Suppressor macrophage (primary cell): ENCODE measurements at regions not wholly inside any gene's neighbourhood (a gene's known extent, or its start where the extent isn't known, plus 50 kb on each side); places are given as distances from the start of the nearest gene placed in this dataset.

ENCODE experiments used
- DNase-seq, 4 experiments: peaks; one replicate each; pipeline ENCODE4 v3.0.0-alpha.2; 2020 to 2022

DNA sequence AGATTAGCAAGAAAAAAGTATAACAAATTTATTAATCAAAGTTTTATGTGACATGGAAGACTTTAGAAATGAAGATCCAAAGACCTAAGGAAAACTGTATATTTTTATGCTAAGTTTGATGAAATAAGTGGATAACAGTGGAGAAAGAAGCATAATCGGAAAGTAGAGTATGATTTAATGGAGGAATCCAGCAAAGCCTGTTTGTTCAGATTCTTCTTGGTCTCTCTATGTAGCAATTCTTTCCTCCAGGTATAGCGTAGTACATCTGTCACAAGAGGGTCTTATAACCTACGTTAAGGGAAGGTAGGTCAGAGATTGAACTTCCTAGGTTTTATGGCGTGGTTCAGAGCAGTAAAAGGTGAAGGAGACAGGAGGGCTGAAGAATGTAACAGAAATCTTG is 600.6 kb upstream of the CHORDC1 start:
- no peak for DNase-seq

DNA sequence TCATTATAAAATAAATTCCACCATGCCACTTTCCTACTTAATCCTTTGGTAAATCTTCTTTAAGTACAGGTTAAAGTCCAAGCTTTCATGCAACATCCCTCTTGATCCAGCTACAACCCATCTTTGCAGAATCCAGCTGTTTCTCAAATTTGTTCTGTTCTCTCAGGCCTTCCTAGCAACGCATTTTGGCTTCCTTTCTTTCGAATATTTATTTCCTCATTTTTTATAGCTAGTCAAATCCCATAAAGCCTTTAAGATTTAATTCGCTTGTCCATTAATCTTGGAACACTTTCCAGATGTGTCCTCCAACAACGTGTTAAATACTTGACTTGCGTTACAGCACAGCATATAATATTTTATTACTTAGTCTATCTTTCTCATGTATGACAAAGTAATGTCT is 600.1 kb upstream of the CHORDC1 start:
- no peak for DNase-seq

DNA sequence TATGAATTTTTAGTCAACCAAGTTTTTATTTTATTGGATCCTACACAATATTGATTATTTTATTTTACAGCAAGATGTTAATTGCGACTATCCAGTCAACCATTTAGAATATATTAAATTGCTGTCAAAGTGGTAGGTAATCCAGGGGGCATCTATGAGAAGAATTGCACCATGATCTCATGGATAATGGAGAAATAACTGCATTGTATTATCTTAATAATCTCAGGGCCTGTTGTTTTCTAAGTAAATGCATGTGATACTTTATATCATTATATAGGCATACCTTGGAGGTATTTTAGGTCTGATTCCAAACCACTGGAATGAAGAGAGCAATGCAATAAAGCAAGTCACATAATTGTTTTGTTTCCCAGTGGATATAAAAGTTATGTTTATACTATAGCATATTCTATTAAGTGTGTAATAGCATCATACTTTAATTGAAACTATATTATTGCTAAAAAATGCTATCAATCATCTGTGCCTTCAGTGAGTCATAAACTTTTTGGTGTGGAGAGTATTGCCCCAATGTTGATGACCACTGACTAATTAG is 595.4 kb upstream of the CHORDC1 start:
- no peak for DNase-seq

DNA sequence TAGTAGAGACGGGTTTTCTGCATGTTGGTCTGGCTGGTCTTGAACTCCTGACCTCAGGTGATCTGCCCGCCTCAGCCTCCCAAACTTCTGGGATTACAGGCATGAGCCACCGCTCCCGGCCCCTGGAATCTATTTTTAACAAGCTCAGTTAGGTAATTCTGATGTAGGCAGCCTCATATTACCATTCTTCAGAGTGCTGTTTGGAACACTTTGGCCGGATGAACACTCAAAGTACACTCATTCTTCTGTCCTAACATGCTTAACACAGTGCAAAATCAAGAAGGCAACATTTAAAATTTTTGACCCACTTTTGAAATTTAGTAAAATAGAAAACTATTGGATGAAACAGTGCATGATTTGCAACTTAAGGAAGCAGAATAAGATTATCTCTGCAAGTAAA is 586.7 kb upstream of the CHORDC1 start:
- DNase-seq, result no peak

DNA sequence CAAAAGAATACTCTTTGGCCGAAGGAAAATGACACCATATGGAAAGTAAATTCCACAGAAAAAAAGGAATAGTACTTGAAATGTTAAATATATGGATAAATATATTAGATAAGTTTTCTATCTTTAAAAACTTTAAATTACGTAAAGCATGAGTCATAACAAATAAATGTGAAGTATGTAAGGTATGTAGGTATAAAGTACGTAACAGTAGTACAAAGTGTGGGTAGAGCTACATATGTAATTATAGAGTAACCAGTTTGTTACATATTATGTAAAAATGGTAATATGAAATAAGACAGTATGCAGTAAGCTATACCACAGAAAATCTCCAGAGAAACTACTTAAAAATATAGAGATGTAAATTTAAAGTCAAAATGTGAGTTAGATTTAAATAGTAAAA is 582.3 kb upstream of the CHORDC1 start:
- no peak for DNase-seq

DNA sequence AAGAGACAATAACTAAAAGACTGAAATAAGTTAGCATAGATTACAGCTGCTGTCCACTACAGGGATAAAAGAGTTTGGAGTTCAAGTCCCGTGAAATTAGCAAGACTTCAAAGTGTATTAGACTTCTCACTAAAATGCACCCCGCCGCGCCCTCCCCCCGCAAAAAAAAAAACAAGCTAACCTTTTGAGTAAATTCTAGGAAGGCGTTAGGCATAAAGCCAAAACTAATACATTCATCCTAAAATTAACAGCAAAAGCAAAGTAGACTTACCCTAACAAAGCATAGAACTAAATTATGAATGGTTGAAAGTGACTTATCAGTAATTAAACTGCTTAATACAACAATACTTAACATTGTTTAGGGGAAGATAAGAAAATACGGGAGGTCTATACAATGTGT is 581.0 kb upstream of the CHORDC1 start:
- no peak for DNase-seq

DNA sequence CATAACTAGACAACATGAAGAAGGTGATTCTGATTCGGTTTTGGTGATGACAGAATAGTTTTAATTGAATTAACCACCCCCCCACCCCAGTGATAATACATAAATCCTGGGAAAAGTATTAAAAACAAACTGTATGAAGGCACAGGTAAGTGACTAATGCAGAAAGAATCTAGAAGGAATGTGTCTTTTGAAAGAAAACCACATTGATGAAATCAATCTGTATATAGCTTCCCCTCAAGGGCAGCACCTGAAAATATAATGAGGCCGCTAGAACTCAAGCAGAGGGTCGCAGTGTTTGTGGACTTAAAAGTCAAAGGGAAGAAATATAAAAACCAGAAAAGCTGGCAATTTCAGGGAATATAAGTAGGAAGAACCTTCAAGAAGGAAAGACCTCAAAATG is 580.5 kb upstream of the CHORDC1 start:
- DNase-seq, result no peak

DNA sequence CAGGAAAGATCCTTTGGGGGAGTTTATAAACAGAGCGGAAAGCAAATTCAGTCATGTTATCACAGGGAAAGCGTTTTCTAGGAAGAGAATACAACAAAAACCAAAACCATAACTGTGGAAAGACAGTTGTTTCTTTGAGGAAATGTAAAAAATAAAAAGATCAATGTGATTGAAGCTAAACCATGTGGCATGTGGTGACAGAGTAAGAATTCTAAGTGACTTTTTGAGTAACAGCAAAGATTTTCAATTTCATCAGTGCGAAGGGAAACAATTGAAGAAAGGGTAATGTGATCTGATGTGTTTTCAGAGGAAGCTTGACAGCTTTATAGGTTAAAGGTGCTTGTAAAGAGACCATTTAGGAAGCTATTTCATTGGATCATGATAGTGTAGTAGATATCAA is 575.9 kb upstream of the CHORDC1 start:
- DNase-seq, result no peak

DNA sequence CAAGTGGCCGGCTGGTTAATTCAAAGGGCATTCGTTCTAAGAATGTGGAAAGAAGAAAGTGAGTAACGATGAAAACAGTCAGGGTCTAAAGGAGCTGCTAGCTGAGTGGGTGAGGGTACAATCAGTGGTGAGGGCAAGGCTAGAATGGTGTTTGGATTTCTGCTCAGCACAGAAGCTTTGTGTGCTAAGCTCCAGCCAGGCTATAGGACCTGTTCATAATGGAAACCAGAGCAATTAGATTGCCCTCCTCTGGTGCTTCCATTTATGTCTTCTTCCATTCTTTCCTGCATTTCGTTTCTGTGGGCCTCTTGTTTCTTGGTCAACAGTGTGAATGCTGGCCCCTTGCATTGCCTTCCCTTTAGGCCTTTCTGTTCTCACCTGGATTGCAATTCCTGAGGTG is 572.9 kb upstream of the CHORDC1 start:
- no peak for DNase-seq

DNA sequence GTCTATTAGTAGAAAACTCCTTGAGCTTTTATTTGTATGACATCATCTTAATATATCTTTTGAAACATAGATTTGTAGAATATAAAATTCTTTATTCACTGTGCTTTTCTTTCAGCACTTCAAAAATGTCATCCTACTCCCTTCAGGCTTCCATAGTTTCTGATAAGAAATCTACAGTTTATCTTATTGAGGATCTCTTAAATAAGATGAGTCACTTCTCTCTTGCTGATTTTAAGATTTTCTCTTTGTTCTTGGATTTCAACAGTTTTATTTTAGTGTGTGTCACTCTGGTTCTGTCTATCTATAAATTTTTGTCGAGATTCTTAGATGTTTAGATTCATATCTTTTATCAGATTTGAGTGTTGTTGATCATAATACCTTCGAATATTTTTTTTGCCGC is 566.1 kb upstream of the CHORDC1 start:
- DNase-seq, result no peak

DNA sequence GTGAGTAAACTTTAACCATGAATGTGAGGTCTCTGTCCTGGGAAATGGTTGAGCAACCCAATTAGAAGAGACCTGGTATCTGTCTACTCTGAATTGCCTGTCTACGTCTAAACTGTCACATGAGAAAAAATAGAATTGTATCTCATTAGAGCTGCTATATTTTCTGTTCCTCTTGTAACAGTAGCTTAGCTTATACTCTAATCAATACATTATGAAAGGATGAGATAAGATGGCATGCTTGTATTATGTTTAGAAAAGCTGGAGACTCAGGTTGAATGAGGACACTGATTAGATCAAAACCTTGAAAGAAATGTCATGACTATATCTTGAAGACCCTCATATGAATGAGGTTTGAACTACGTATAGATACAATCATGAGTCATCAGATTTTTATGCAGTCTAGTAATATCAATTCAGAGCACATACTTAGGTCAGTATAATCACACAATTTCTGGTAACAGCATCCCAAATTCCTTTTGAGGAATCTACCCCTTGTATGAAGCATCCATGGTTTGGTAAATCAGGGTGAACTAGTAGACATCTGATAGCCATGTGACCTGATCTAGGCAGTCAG is 561.5 kb upstream of the CHORDC1 start:
- no peak for DNase-seq

DNA sequence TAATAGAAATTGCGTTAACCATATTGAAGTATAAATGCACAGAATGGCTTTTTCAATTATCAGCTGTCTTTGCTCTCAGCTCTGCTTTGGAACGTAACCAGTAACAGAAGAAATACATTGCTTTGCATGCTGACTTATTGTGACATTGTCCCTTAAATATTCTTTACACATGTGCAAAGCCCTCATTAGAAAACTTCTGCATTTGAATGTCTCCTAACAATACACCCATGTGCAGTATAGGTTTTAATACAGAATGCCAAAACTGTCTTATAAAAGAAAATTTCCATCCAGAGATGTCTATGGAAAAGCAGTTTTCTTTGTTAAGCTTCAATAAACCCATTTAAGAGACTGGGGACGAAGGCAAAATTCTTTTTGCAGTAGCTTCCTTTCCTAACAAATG is 560.3 kb upstream of the CHORDC1 start:
- no peak for DNase-seq

DNA sequence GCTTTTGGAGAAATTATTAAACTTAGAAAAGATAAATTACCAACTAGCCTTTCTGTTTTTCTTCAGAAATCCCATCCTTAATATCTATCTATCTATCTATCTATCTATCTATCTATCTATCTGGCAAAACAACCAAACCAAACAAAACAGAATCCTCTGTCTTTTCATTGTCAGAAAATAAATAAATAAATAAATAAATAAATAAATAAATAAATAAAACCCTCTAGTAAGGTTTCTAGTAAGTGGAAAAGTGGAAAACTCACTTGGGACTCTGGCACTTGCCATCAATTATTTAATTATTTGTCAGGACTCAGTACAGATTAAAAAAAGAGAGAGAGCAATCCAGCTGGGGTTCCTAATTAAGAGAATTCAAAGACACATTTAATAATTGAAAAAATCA is 556.2 kb upstream of the CHORDC1 start:
- DNase-seq, result no peak

DNA sequence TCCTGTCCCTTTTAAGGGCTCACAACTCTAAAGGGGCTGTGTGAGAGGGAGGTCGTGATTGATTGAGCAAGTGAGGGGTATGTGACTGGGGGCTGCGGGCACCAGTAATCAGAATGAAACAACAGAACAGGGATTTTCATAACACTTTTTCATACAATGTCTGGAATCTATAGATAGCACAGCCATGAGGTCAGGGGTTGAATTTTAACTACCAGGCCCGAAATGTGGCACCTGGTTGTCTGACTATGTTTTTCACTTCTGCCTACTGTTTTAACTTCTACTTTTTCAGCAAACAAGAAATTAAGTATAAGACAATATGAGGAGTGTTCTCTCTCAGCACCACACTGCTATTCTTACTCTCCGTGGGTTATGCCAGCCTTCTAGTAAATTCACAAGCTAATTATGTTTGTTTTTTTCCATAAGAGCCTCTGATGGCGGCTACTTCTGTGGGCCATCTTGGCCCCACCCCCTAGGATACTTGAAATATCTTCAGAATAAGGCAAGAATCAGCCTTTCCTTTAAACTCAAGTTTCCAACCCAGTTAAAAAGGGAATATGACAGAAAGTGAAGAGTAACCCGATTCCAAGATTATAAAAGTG is 552.8 kb upstream of the CHORDC1 start:
- DNase-seq, result no peak

DNA sequence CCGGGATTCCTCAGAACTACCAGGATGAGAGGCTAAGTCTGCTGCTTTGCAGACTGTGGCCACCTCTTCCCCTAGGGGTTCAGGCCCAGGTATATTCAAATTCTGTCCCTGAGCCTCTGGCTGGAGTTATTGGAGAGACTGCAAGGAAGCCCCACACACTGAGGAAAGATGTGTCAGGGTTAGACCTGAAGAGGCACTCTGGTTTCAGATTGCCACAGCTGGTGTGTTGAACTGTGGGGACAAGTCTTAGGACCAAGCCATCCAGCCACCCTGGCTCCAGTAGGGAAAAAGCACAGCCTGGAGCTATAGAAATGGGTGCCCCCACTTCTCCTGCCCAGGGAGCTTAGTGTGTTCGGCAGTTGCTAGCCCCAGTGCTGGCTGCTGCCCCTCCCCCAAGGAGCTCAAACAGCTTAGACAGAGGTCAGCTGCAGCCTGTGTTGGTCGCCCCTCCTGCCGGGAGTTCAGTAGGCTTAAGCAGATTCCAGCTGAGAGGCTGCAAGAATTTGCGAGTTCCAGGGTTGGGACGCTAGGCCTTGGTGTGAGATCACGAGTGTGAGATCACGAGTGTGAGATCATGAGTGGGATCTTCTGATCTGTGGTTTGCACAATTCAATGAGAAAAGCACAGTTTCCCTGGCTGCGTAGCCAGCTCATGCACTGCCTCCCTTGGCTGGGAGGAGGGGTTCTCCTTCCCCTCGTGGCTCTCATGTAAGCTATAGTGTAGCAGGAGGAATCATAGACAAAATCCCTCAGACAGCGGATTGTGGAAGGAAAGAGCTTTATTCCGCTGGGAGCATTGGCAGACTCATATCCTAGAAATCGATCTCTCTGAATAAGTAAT is 552.1 kb upstream of the CHORDC1 start:
- no peak for DNase-seq

DNA sequence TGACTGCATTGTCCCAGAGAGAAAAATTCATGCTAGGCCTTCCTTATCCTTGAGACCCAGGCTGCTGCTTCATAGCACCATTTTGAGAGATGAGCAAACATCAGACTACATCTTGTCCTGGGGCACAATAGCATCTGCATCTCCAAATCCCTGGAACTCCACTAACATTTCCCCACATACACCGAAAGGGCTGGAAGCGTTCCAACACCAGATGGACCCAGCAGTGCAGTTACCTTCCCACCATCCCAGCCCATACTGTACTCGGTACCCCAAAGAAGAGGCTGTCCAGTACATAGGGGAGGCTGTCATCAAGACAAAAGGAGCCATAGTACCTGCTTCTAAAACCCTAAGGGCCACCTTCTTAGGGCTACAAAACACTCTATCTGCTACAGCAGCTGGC is 547.2 kb upstream of the CHORDC1 start:
- no peak for DNase-seq

DNA sequence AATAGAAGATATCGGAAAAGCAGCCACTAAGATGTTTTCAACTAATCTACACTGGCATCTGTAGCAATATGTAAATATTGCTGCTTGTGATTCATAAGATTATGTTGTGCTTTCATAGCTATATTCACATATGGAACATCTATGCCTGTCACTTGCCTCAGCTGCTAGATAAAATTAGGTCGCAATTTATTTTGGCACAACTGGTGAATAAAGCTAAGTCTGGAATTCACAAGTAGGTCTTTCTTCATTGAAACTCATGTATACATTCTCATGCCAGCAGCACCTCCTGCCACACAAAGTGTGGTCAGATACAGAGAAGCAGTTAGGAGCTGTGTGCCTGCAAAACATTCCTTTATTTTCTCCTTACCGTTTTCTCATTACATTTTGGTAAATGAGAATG is 543.3 kb upstream of the CHORDC1 start:
- DNase-seq, result no peak

DNA sequence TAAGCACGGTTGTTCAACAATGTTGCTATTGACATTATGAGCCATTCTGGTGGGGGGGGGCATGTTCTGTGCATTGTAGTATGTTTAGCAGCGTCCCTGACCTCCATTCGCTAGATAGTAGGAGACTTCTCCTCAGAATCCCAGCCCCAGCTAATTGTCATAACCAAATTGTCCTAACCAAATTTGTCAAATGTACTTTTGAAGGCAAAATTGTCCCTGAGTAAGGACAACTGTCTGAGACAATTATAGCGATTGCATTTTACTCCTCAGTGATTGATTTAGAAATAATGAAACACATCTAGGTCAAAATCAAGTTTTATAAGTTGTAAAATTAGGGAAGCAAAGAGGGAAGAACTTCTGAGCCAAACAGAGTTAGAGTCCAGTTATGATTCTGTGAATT is 541.8 kb upstream of the CHORDC1 start:
- no peak for DNase-seq

DNA sequence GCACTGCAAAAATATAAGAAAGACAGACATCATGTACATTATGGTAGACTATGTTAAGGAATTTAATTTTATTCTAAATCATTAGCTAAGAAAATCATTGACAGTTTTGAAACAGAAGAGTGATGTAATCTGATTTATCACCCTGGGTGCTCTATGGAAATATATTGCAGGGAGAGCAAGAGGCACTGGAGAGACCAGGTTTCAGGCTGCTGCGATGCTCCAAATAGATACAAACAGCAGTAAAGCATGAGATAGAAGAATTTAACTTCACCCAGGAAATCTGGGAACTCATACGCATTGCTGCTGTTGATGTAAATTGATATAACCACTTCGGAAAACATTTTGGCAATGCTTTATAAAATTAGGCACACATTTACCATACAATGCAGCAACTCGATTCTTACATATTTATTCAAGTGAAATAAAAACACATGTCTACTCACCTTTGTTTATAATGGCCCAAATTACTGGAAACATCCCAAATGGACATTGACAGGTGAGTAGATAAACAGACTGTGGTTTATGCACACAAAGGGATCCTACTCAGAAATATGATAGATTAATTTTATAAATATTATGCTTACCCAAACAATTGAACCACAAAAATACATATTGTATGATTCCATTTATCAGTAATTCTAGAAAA is 535.1 kb upstream of the CHORDC1 start:
- DNase-seq, result no peak

DNA sequence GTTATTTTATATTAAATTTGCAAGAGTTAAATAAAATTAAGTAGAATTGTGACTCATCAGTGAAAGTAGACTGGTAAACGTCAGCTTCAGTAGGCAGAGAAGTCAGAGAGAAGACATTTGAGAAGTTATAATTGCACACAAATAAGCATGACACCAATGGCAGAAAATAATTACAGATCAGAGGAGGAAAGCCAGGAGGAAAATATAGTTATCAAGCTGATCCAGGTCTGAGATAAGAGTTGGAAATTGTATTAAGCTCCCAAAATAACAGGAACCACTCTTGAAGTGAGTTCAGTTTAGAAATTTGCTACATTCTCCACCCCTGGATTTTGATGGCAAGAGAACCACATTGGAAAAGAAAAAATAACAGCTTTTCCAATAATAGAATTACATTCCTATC is 533.8 kb upstream of the CHORDC1 start:
- DNase-seq, result no peak

DNA sequence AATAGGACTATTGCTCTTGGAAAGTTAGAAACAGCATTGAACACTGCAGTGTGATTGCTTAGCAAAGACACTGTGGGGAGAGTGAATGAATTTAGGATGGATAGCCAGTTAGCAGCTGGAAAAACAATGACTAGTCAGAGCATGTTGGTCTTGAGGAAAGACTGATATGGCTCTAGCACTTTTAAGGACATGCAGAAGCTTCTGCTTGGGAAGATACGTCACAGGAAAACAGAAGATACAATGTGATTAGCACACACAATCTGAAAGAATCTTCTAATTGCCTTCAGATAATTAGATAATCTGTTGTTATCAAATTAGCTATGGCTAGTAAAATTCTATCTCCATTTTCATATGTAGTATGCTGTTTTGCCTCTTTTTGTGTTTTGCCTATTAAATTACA is 530.7 kb upstream of the CHORDC1 start:
- no peak for DNase-seq

DNA sequence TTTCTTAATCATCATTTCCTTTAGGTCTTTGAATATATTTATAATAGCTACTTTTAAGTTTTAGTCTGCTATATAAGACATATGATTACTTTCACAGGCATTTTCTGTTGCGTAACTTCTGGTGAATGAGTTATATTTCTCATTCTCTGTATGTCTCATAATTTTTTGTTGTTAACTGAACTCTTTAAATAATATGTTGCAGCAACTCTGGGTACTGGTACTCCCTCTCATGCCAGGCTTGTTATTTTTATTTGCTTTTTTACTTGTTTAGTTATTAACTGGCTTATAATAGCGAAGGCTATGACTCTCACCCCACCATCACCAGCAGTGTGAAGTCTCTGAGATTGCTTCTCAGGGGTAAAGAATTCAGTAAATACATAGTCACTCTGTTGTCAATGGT is 524.2 kb upstream of the CHORDC1 start:
- no peak for DNase-seq

DNA sequence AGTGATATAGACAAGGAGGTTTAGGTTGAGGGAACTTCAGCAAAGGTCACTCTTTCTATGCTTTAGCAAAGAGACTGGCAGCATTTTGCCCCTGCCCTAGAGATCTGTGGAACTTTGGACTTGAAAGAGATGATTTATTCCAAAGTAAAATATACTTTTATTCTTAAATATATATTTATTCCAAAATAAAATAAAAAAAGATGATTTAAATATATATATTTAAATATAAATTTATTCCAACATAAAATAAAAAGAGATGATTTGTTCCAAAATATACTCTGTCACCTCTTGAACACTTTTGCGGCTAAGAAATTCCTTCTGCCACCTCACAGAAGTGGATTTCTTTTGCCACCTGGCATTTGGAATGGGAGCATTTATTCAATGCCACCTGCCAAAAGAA is 521.3 kb upstream of the CHORDC1 start:
- no peak for DNase-seq

DNA sequence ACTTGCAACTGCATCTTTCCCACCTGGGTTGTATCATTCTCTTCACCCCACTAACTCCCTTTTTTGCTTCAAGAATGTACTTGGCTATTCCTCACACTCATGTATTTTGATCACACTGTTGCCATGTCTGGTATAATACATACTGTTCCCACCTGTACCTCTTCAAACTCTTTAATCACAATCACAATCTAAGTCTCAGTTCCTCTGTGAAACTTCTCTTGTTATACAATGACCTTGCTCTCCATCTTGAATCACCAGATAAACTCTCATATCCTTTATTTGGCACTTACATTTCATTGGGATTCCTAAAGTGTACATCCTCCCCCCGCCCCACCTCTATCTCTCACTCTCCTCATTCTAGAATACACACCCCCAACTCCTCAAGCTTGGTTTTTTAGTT is 516.0 kb upstream of the CHORDC1 start:
- DNase-seq, result no peak
